ENCODE measurements at regions not wholly inside any gene's neighbourhood (a gene's known extent, or its start where the extent isn't known, plus 50 kb on each side); places are given as distances from the start of the nearest gene placed in this dataset.

DNA sequence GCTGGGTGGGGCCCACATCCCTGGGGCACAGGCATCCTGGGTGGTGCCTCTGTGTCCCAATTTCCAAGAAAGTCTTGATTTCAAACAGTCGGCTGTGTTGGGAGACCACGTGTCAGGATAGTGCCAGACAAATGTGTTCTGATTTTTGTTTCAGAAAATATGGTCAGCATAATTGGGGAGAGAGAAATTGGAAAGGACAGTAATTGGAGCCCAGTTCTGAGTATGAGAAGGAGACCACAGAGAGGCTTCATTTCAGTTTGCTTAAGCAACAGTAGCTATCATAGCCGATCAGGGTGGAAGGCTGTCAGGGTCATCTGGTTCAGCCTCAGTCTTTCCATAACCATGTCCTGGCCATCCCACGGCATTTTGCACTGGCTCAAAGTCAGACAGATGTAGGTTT lies 220.7 kb downstream of the CDC5L start:
- Histone ChIP-seq H3K4me3 (ENCODE audit: insufficient read depth, low read length) (no peak overlapping the region), H3K4me1 (ENCODE audit: insufficient read depth, low read length) (no peaks in the 10 kb centered on the region), H2AFZ (ENCODE audit: low read length) (no peak overlapping the region), H3K27ac (ENCODE audit: low read depth, low read length) (no peak overlapping the region), H4K20me1 (ENCODE audit: insufficient read depth, low read length) (no peaks in the 10 kb centered on the region), H3K9me3 (ENCODE audit: low read depth, low read length) (no peaks in the 10 kb centered on the region), H3K27me3 (ENCODE audit: insufficient read depth, low read length) (peaks cover 16% of the 10 kb centered on the region), H3K36me3 (ENCODE audit: insufficient read depth, low read length) (no peaks in the 10 kb centered on the region), H3K79me2 (ENCODE audit: insufficient read depth, low read length) (no peaks in the 10 kb centered on the region), H3K4me2 (ENCODE audit: insufficient read depth, low read length) (no peak overlapping the region)
- TF ChIP-seq, protein P1, sequence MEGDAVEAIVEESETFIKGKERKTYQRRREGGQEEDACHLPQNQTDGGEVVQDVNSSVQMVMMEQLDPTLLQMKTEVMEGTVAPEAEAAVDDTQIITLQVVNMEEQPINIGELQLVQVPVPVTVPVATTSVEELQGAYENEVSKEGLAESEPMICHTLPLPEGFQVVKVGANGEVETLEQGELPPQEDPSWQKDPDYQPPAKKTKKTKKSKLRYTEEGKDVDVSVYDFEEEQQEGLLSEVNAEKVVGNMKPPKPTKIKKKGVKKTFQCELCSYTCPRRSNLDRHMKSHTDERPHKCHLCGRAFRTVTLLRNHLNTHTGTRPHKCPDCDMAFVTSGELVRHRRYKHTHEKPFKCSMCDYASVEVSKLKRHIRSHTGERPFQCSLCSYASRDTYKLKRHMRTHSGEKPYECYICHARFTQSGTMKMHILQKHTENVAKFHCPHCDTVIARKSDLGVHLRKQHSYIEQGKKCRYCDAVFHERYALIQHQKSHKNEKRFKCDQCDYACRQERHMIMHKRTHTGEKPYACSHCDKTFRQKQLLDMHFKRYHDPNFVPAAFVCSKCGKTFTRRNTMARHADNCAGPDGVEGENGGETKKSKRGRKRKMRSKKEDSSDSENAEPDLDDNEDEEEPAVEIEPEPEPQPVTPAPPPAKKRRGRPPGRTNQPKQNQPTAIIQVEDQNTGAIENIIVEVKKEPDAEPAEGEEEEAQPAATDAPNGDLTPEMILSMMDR (IDR thresholded peaks at IDR 0.05; ENCODE audit: extremely low read depth, low read depth, low read length) = no peak
- DNase-seq (ENCODE audit: insufficient read length, low spot score, missing footprints) = no peak

DNA sequence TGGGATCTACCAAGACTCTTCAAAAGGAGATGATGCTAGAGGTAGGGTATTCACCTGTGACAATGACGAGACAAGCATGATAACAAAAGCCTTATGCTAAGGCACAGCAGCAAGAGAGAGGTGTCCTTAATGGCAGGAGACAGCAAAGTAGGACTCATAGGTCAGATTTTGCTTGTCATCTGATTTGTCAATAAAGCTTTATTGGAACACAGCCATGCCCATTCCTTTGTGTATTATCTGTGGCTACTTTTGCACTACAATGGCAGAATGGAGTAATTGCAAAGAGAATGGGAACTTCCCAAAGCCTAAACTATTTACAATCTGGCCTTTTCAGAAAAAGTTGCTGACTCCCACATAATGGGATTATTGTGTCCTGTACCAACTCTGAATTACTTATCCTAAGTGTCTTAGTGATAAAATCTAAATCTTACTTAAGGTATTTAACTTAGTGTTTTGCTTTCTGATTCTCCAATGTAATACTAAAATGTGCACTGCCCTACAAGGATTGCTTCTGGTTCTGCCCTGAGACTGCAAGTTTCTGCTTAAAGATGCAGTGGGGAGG lies 221.6 kb downstream of the CDC5L start:
- H3K36me3 ChIP-seq (ENCODE audit: insufficient read depth, low read length) = no peaks in the 10 kb centered on the region
- no peaks in the 10 kb centered on the region for H4K20me1 ChIP-seq (ENCODE audit: insufficient read depth, low read length)
- H2AFZ ChIP-seq (ENCODE audit: low read length) = no peak overlapping the region
- H3K4me2 ChIP-seq (ENCODE audit: insufficient read depth, low read length) = no peak overlapping the region
- no peaks in the 10 kb centered on the region for H3K79me2 ChIP-seq (ENCODE audit: insufficient read depth, low read length)
- no peaks in the 10 kb centered on the region for H3K9me3 ChIP-seq (ENCODE audit: low read depth, low read length)
- no peak overlapping the region for H3K4me3 ChIP-seq (ENCODE audit: insufficient read depth, low read length)
- H3K27ac ChIP-seq (ENCODE audit: low read depth, low read length) = no peak overlapping the region
- no peaks in the 10 kb centered on the region for H3K4me1 ChIP-seq (ENCODE audit: insufficient read depth, low read length)
- no peak for DNase-seq (ENCODE audit: insufficient read length, low spot score, missing footprints)
- peaks cover 16% of the 10 kb centered on the region for H3K27me3 ChIP-seq (ENCODE audit: insufficient read depth, low read length)
- TF ChIP-seq, protein P1 (IDR thresholded peaks at IDR 0.05; ENCODE audit: extremely low read depth, low read depth, low read length) = no peak

DNA sequence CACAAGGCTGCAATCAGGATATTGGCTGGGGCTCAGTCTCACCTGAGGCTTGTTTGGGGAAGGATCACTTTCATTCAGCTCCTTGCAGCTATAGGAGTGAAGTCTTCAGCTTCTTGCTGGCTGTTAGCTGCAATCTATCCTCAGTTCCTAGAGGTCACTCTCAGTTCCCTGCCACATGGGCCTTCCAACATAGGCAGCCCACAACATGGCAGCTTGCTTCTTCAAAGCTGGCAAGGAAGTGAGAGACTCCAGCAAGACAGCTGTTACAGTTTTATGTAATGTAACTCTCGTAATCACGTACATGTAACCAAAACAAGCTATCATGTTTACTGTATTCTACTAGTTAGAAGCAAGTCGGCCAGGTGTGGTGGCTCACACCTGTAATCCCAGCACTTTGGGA lies 226.9 kb downstream of the CDC5L start:
- H3K4me3 ChIP-seq (ENCODE audit: insufficient read depth, low read length) = no peak overlapping the region
- no peaks in the 10 kb centered on the region for H3K4me1 ChIP-seq (ENCODE audit: insufficient read depth, low read length)
- H3K36me3 ChIP-seq (ENCODE audit: insufficient read depth, low read length) = no peaks in the 10 kb centered on the region
- no peak for DNase-seq (ENCODE audit: insufficient read length, low spot score, missing footprints)
- H2AFZ ChIP-seq (ENCODE audit: low read length) = no peak overlapping the region
- H4K20me1 ChIP-seq (ENCODE audit: insufficient read depth, low read length) = no peaks in the 10 kb centered on the region
- peaks cover 2% of the 10 kb centered on the region for H3K27me3 ChIP-seq (ENCODE audit: insufficient read depth, low read length)
- H3K4me2 ChIP-seq (ENCODE audit: insufficient read depth, low read length) = no peak overlapping the region
- H3K79me2 ChIP-seq (ENCODE audit: insufficient read depth, low read length) = no peaks in the 10 kb centered on the region
- no peaks in the 10 kb centered on the region for H3K9me3 ChIP-seq (ENCODE audit: low read depth, low read length)
- TF ChIP-seq, protein P1 (IDR thresholded peaks at IDR 0.05; ENCODE audit: extremely low read depth, low read depth, low read length) = no peak
- no peak overlapping the region for H3K27ac ChIP-seq (ENCODE audit: low read depth, low read length)

DNA sequence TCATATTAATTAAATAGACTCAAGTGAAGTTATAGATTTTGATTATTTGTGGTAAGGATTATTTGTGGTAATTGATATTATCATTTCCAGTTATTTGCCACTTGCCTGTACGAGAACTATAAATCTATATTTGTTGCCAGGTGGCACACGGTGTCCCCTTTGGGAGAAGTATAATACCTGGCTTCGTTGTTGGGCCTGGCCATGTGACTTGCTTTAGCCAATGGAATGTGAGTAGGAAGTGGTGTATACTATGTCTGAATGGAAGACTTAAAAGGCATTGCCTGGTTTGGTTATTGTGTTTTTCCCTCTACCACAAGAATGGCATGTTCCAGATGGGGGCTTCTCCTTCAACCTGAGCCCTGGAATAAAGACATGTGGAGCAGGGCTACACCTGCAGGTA lies 228.1 kb downstream of the CDC5L start:
- no peak overlapping the region for H3K4me2 ChIP-seq (ENCODE audit: insufficient read depth, low read length)
- H3K36me3 ChIP-seq (ENCODE audit: insufficient read depth, low read length) = no peaks in the 10 kb centered on the region
- no peak overlapping the region for H3K4me3 ChIP-seq (ENCODE audit: insufficient read depth, low read length)
- H3K79me2 ChIP-seq (ENCODE audit: insufficient read depth, low read length) = no peaks in the 10 kb centered on the region
- no peaks in the 10 kb centered on the region for H3K4me1 ChIP-seq (ENCODE audit: insufficient read depth, low read length)
- no peak overlapping the region for H2AFZ ChIP-seq (ENCODE audit: low read length)
- H3K27ac ChIP-seq (ENCODE audit: low read depth, low read length) = no peak overlapping the region
- H3K27me3 ChIP-seq (ENCODE audit: insufficient read depth, low read length) = peaks cover 2% of the 10 kb centered on the region
- no peak for DNase-seq (ENCODE audit: insufficient read length, low spot score, missing footprints)
- no peaks in the 10 kb centered on the region for H4K20me1 ChIP-seq (ENCODE audit: insufficient read depth, low read length)
- TF ChIP-seq, protein P1 (IDR thresholded peaks at IDR 0.05; ENCODE audit: extremely low read depth, low read depth, low read length) = no peak
- no peaks in the 10 kb centered on the region for H3K9me3 ChIP-seq (ENCODE audit: low read depth, low read length)

Data from osteoblast (primary cell).